Inflammatory macrophage treated with lipopolysaccharide for 4 hours (primary cell): ENCODE measurements at regions not wholly inside any gene's neighbourhood (a gene's known extent, or its start where the extent isn't known, plus 50 kb on each side); places are given as distances from the start of the nearest gene placed in this dataset.

Source experiments
- DNase-seq: peaks from one replicate; pipeline ENCODE4 v3.0.0-alpha.2; 2020

DNA sequence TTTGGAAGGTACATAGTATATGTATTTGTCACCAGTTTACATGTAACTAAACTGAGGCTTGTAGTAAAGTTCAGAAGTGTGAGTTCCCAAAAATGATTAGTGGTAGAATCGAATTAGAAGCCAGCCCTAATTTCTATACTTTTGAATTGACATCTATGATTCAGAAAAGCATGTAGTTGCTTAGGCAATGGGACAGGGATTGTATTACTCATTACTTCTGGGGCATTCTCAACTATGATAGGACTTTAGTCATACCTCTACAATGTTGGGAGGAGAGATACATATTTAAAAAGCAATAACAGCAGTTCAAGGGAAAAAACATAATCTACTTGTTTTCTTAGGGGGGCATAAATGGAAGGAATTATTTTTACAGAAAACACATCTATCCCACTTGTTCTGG lies 277.9 kb upstream of the E2F7 start:
- no peak for DNase-seq

DNA sequence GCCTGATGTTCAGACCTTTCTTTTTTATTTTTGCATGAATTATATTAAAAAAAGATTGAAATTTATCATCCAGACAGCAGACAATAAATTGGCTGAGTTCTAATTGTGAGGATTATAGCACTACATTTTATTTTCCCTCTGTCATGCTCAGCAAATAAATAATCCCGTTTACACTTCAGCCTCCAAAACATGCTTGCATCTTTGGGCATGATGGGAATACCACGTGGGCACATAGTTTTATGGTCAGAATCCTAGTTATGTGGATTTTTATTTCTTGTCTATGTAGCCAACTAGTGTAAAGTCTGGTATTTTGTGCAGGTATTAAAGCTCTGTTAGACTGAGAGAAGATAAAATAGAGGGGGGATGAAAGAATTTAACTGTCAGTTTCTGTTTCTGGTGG lies 276.9 kb upstream of the E2F7 start:
- no peak for DNase-seq

DNA sequence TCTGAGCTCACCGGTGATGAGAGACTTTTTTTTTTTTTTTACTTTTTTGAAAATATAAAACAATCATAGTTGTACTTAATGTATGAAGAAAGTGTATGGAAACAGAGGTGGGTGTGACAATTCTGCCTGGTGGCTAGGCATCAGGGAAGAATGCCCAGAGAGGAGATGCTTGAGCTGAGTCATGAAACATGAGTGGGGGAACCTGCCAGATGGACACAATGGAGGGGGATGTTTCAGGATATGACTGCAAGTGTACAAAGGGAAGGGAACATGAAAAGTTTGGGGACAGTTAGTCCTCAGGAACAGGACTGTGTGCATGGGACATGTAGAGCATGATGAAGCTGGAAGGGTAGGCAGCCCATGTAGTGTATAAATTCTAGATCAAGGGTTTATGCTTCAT lies 274.2 kb upstream of the E2F7 start:
- DNase-seq, result no peak

GRCh38 chr12:77337362-77337761 lies 272.0 kb upstream of the E2F7 start:
- DNase-seq, result no peak

DNA sequence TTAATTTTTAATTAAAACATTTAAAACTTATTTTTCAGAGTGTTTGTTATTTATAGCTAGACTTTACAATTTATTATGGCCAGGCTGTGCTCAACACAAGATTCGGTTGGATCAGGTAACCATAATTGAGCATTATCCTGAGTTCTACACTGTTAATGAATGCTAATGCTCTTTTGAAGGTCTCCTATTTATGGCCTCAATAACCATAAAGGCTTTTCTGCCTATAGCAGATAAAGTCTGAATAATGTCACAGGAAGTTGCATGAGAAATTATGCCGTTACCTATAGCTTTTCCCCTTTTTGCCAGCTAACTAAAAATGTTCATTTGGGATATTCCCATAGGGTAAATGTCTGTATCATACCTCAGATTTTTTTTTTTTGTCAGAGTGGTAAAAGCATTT lies 269.4 kb upstream of the E2F7 start:
- no peak for DNase-seq

DNA sequence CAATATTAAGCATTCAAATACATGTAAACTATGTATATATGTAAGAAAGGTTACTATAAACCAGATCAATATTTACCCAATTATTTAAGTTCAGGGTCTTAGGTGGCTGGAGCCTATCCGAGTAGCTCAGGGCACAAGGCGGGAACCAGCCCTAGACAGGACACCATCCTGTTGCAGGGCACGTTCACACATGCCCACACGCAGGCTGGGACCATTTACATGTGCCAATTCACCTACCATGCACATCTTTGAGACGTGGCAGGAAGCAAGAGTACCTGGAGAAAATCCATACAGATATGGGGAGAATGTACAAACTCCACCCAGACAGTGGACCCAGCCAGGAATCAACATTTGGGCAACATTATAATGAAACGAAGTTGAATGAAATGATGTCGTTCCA lies 263.0 kb upstream of the E2F7 start:
- DNase-seq, result no peak

GRCh38 chr12:77325511-77326236 lies 260.3 kb upstream of the E2F7 start:
- DNase-seq, result peak; percentile 3

- DNase-seq, result peak; percentile 42
Observed at GRCh38 chr12:77324763-77325468, 259.5 kb upstream of the E2F7 start.

- no peak for DNase-seq
Observed at GRCh38 chr12:77324416-77324762, 259.0 kb upstream of the E2F7 start.

GRCh38 chr12:77323788-77324415 lies 258.5 kb upstream of the E2F7 start:
- DNase-seq, result no peak

DNA sequence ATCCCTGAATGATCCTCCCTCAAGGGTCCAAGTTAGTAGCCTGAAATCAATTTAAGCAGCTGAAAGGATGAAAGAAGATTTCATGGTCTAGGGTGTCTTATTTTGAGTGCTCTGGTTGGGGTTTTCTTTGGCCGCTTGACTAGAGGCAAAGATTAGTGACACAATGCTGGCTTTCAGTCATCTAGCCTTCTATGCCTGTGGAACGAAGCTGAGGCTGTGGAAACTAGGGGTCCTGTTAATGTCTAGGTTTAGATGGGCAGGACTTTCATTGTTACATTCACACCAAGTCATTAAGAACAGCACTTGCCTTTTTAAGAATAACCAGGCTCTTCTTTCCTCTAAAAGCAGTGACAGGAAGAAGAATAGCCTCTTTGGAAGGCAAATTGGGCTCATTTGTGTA lies 253.8 kb upstream of the E2F7 start:
- no peak for DNase-seq

DNA sequence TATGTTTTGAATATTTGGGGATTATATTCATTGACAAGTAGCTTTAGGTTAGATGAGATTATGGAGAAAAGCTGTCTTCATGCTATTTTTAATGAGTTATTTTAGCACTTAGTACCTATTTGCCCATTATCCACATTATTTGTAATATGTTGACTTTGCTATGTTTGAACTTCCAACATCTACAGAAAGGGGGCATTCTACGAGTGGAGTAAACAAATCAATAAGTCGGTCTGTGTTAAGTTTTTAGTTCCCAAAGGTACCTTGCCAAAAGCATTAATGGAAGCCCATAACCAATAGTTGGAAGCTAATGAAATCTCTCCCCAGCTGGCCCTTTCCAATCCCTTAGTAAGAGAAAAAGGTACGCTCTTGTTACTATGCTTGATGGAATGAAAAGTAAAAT lies 250.0 kb upstream of the E2F7 start:
- no peak for DNase-seq

- DNase-seq, result no peak
Observed at GRCh38 chr12:77314378-77315052, 249.1 kb upstream of the E2F7 start.

DNA sequence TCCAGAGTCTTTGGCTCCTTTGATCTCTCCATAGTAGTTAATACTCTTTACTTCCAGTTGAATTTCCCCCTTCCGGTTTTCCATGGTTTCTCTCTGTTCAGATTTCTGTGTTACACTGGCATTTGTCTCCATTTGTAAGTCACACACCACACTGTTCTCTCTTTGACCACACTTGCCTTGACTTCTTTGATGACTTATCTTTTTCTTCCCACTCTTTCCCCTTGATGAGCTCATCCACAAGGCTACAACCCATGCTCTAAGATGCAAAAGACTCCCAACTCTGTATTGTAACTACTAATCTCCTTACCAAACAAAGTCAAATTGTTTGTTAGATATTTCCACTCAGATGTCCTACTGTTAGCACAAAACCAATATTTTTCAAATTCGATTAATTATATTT lies 242.7 kb upstream of the E2F7 start:
- no peak for DNase-seq

DNA sequence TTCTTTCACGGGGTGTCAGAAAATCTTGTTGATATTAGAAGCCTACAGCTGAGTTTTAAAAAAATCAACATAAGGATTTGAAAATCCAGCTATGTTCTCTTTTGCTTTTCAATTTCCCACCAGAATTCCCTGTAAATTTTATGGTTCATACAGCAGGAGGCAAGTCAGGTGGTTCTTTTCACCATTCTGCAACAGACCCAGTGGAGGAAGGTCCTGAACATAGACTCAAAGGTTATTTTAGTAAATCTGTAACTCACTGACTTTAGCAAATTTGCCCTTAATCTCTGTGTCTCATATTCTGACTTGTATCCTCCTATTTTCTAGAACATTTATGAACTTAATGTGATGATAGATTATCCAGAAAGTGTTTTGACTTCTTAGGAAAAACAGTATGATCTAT lies 235.4 kb upstream of the E2F7 start:
- no peak for DNase-seq

GRCh38 chr12:77299910-77300669 lies 234.7 kb upstream of the E2F7 start:
- DNase-seq, result no peak

GRCh38 chr12:77299001-77299400 lies 233.6 kb upstream of the E2F7 start:
- no peak for DNase-seq

GRCh38 chr12:77294016-77294415 lies 228.6 kb upstream of the E2F7 start:
- DNase-seq, result no peak

DNA sequence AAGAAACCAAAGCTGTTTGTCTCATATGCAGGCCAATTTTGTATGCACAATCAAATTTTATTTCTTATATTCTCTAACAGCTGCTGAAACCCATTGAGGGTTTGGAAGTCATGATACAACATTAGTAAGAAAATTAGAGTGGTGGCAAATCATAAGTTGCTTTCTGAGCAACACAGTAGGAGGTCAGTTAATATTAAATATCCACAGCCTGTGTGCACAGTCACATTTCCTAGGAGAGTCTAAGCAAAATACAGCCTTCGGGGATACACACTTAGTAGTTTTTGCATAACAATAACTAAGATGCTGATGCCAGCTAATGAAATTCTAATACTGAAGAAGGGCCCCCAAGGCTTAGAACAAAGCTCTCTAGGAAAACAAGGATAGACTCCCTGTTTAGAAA lies 209.6 kb upstream of the E2F7 start:
- no peak for DNase-seq

DNA sequence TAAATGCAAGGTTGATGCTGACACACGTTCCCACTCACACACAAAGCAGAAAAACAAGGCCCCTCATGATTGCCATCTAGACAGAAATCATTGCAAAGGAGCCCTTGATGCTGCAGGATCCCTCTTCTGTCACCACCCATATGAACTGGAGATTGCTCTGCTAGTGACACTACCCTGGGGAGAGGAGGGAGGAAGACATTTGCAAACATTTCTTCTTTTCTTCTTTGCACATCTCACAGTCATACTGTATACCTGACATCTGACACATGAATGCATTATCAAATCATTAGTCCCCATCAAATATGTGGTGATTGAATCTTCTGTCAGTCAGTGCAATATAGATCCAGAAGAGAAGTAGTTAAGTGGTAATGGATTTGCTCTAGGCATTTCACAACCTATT lies 208.5 kb upstream of the E2F7 start:
- DNase-seq, result no peak

DNA sequence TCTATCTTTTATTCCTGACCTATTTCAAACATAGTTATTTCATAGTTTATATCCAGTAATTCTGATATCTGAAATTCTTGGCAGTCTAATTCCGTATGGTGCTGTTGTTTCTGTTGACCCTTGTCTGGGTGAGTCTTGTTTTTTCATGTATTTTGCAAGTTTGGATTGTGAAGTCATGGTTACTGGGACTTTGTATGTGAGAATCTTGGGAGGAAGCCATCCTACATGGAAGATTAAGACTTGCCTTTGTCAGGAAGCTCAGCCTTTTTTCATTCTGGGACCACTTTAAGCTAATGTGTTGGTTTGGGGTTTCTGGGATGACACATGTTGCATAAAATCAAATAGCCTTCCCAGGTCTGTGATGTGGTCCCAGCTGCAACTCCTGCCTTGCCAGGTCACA lies 191.6 kb upstream of the E2F7 start:
- no peak for DNase-seq

GRCh38 chr12:77253321-77253720 lies 188.0 kb upstream of the E2F7 start:
- no peak for DNase-seq

GRCh38 chr12:77251799-77252198 lies 186.4 kb upstream of the E2F7 start:
- no peak for DNase-seq
